SKM-1 treated with dmso at 0.1 percent for 144 hours (cell line): ENCODE measurements at regions not wholly inside any gene's neighbourhood (a gene's known extent, or its start where the extent isn't known, plus 50 kb on each side); places are given as distances from the start of the nearest gene placed in this dataset.

Experiments used
- DNase-seq: peaks from one replicate; lab custom pipeline; 2025; ENCODE audit not compliant: unreplicated experiment; lab: John Stamatoyannopoulos, UW

GRCh38 chr2:121086450-121086849 lies 198.6 kb downstream of the TFCP2L1 start:
- no peak for DNase-seq

GRCh38 chr2:121087117-121087516 lies 197.9 kb downstream of the TFCP2L1 start:
- DNase-seq = no peak

DNA sequence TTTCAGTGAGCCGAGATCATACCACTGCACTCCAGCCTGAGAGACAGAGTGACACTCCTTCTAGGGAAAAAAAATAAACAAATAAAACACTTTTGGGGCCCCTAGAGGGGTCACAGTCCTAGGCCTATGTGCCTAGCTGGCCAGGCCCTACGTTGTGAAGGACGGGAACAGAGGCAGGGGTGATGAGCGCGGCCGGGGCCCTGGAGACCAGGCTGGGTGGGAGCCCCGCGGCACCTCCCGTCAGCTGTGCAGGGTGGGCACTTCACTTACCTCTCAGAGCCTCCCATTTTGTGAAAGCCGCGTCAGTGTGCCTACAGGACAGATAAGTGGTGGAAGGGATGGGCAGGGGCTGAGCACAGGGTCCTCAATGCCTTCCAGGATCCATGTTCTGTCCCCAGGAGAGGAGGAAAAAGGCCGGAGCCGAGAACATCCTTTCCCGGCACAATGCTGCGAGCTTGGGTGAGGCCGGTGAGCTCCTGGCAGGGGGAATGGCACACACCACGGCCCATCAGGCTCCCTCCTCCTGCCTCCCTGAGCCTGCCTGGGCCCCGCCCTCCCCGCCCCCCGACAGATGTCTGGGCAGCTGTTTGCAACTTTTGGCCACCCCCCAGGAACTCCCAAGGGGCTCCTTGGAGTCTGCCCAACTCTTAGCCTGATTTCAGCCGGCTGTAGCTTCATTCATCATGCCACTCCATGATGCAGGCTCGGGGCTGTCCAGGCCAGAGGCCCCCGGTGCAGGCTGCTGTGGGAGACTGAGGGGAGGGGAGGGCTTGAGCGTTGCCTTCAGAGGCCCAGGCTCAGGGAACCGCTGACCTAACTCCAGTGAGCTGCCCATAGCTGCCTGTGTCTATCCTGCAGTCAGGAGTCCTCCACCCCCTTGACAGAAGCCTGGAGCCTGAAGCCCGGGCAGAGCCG lies 196.5 kb downstream of the TFCP2L1 start:
- no peak for DNase-seq

- DNase-seq = no peak
Observed at GRCh38 chr2:121089166-121089510, 195.9 kb downstream of the TFCP2L1 start.

- DNase-seq = no peak
Observed at GRCh38 chr2:121090088-121090715, 194.8 kb downstream of the TFCP2L1 start.

- no peak for DNase-seq
Observed at GRCh38 chr2:121092095-121092494, 192.9 kb downstream of the TFCP2L1 start.

- DNase-seq = no peak
Observed at GRCh38 chr2:121093692-121094091, 191.3 kb downstream of the TFCP2L1 start.

GRCh38 chr2:121094101-121094500 lies 190.9 kb downstream of the TFCP2L1 start:
- no peak for DNase-seq

- no peak for DNase-seq
Observed at GRCh38 chr2:121094845-121095244, 190.2 kb downstream of the TFCP2L1 start.

- peak; percentile 38 for DNase-seq
Observed at GRCh38 chr2:121095257-121096080, 189.5 kb downstream of the TFCP2L1 start.

DNA sequence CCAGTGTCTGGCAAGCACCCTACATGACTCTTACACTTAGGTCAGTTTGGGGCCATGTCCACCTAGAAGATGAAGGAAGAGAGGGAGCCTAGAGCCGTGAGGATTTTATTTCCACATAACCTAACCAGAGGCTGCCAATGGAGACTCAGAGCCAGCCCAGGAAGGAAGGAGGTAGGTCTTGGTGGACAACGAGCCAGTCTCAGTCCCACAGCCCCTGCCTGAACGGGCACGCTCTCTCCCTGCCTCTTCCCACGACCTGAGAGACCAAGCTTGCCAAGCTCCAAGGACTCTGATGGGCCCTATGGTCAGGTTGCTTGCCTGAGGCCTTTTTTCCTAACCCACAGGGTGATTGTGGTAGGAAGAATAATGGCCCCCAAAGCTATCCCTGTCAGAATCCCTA lies 188.4 kb downstream of the TFCP2L1 start:
- DNase-seq = no peak

DNA sequence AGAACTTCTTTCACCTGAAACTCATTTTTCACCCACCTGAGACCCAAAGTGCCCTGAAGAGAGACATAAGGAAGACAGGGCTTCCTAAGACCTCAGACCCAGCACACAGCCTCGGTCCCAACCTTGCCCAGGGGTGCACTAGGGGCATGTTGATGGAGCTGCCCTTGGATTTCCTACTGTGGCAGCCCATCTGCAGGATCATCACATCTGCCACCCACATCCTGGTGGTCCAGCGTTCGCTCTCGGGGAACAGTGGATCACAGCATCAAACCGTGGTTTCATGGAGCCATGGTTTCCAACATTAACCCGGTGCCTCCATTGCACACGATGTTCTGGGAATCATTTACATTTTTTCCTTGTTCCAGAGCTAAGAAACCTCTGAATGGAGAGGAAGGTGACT lies 186.4 kb downstream of the TFCP2L1 start:
- DNase-seq = no peak

DNA sequence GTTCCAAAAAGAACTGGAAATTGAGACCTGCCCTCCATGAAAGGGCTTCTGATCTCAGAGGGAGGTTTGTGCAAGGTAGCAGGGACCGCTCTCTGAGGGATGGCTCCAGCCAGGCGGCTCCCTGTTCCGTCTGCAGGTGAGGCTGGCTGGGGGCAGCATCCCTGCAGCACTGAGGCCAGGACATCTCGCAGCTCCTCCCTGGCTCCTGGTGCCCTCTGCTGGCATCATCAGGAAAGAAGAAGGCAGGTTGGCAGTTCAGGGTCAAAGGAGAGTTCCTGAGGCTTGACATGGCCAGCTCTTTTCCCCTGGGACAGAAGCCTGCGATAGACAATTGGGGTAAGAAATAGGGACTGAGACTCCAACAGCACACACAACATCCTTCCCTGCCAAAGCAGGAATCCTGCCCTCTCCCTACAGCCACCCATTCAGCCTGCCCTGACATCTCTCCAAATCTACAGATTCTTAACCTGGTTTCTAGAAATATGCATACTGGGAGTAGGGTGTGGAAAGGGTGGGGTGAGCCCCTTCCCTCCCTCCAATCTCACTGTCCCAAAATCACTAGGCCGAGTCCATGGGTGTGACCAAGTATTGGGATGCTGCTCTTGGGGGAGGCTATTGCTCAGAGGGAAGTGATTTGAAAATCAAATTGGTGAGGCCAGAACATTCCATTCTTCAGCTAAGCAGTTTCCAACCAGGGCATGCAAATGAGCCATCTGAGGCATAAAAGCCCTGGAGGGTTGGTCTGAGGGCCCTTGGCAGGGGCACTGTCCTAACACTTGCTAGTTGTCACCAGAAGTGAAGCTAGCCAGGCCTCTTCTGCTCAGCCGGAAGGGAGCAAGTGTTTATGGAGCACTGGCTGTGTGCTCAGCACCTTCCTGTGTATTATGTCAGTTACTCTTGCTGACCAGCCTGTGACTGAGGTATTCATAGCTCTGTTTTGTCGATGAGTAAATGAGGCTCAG lies 185.4 kb downstream of the TFCP2L1 start:
- DNase-seq = peak; percentile 9

GRCh38 chr2:121101093-121101715 lies 183.8 kb downstream of the TFCP2L1 start:
- DNase-seq = no peak

GRCh38 chr2:121102941-121103340 lies 182.1 kb downstream of the TFCP2L1 start:
- DNase-seq = no peak

- no peak for DNase-seq
Observed at GRCh38 chr2:121103960-121104359, 181.0 kb downstream of the TFCP2L1 start.

- DNase-seq = no peak
Observed at GRCh38 chr2:121104721-121105141, 180.3 kb downstream of the TFCP2L1 start.

GRCh38 chr2:121110924-121111323 lies 174.1 kb downstream of the TFCP2L1 start:
- DNase-seq = no peak

DNA sequence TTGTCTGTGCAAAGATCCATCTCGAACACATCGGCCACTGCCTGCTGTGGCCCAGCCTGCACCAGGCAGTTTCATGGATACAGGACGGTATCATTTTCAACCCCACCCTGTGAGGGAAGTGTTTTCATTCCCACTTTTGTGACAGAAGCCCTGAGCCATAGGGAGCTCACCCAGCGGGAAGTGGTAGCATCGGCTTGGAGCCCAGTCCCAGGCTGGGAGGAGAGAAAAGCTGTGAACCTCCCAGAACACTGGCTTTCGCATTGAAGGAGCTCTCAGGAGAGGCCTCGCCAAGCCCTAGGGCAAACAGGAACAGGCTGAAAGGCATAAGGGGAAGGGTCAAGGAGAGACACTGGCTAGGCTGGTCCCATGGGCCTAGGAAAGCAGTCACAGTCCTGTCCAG lies 166.1 kb downstream of the TFCP2L1 start:
- DNase-seq = no peak

DNA sequence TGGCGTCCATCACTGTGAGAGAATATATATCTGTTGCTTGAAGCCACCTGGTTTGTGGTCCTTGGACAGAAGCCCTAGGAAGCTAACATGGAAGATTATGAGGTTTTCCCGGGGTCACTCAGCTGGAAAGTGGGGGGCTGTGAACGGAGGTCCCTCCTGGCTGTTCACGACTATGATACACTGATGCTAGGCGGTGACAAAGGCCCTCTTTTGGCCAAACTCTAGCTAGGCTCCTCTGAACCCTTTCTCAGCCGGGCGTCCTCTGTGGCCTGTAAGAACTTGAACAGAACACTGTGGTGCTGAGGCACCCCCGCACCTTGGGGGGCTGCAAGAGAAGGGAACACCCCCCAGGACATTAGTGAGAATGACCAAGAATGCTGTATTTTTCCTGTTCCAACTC lies 164.6 kb downstream of the TFCP2L1 start:
- DNase-seq = no peak
